HepG2 (cell line): ENCODE measurements at regions not wholly inside any gene's neighbourhood (a gene's known extent, or its start where the extent isn't known, plus 50 kb on each side); places are given as distances from the start of the nearest gene placed in this dataset.

Experiments
- ATAC-seq: fragments of 200-7000 bp; cut with Tn5 transposase; 3 replicates; pipeline ENCODE4 v1.9.1; 2020; ENCODE audit warnings: mild to moderate bottlenecking, moderate library complexity
- BruUV-seq: library from RNA; stranded (reverse); fragments of 400-500 nt; replicated peaks from 2 replicates; lab custom pipeline; 2021; lab: Mats Ljungman, UMichigan
- CTCF ChIA-PET: fragments of 300-600 bp; formaldehyde crosslinking; extraction: SDS; loops from one replicate; lab custom pipeline; 2021; ENCODE audit warnings: low total read pairs, inconsistent platforms, low intra/inter-chr PET ratio; lab: Yijun Ruan, JAX
- POLR2A ChIA-PET: fragments of 350-600 bp; sonication (Branson Sonifier 250); formaldehyde crosslinking; loops from one replicate; lab custom pipeline; 2020; ENCODE audit warnings: antibody characterized with exemption, inconsistent platforms; lab: Yijun Ruan, JAX
- DNase-seq: peaks from one replicate; pipeline ENCODE4 v3.0.0-alpha.2; 2015; ENCODE audit warnings: low spot score
- FAIRE-seq: peaks from 3 replicates; lab custom pipeline; 2011; peaks lifted over from hg19 to GRCh38; lab: Jason Lieb, UNC
- H2AFZ ChIP-seq: one replicate; pipeline ENCODE4 v1.6.1; 2011; ENCODE audit warnings: low read length, inconsistent platforms
- H3K27ac ChIP-seq: fragments of 300-600 bp; 3 replicates; pipeline ENCODE4 v1.8.0; 2011; ENCODE audit warnings: mixed run types, mild to moderate bottlenecking, mixed read lengths, low read length, inconsistent platforms; ENCODE audit not compliant: insufficient read depth; ENCODE audit errors: extremely low read length
- H3K27me3 ChIP-seq, 2 experiments: fragments of 200-600 bp in 1 of 2; 2 replicates in 1 of 2; 3 replicates in 1 of 2; pipeline versions ENCODE4 v1.6.0 to v1.8.0; 2011; ENCODE audit warnings: low read length in 2 of 2, mild to moderate bottlenecking in 2 of 2, moderate library complexity in 2 of 2, inconsistent platforms in 1 of 2; ENCODE audit not compliant: insufficient read depth in 2 of 2, control insufficient read depth in 1 of 2
- H3K36me3 ChIP-seq, 2 experiments: fragments of 200-600 bp in 1 of 2; replicated peaks in 1 of 2; 2 replicates in 1 of 2; 3 replicates in 1 of 2; pipeline versions ENCODE4 v1.5.1 to v1.8.0; 2011; ENCODE audit warnings: low read length in 2 of 2, inconsistent platforms in 1 of 2; ENCODE audit not compliant: insufficient read depth in 2 of 2, control insufficient read depth in 1 of 2
- H3K4me1 ChIP-seq: 2 replicates; pipeline ENCODE4 v1.5.1; 2012; ENCODE audit warnings: low read length, inconsistent platforms; ENCODE audit not compliant: insufficient read depth
- H3K4me2 ChIP-seq: 2 replicates; pipeline ENCODE4 v1.6.0; 2011; ENCODE audit warnings: low read depth, low read length, inconsistent platforms
- H3K4me3 ChIP-seq, 3 experiments: fragments of 200-600 bp in 1 of 3; sonication (generic), shearing (Covaris generic) in 1 of 3; replicated peaks in 1 of 3; 2 replicates each; pipeline ENCODE4 v1.5.1; 2011 to 2016; ENCODE audit warnings: low read length in 3 of 3, inconsistent platforms in 2 of 3, low read depth in 2 of 3, mild to moderate bottlenecking in 2 of 3, control low read depth in 1 of 3, mixed read lengths in 1 of 3; ENCODE audit not compliant: insufficient read depth in 1 of 3
- H3K79me2 ChIP-seq: one replicate; pipeline ENCODE4 v1.6.1; 2011; ENCODE audit warnings: low read length, inconsistent platforms; ENCODE audit not compliant: insufficient read depth
- H3K9ac ChIP-seq: 2 replicates; pipeline ENCODE4 v1.6.0; 2011; ENCODE audit warnings: mild to moderate bottlenecking, low read depth, low read length, inconsistent platforms; ENCODE audit not compliant: insufficient read depth
- H3K9me3 ChIP-seq: 2 replicates; pipeline ENCODE4 v1.5.1; 2012; ENCODE audit warnings: mild to moderate bottlenecking, low read length
- H4K20me1 ChIP-seq: 2 replicates; pipeline ENCODE4 v1.6.0; 2011; ENCODE audit warnings: inconsistent platforms, mild to moderate bottlenecking, low read length, moderate library complexity; ENCODE audit not compliant: insufficient read depth
- ARID2 ChIP-seq: sonication (generic); formaldehyde crosslinking; IDR thresholded peaks from 2 replicates; pipeline ENCODE4 v1.8.1; 2022; ENCODE audit warnings: mild to moderate bottlenecking, missing genetic modification reagents, borderline replicate concordance
- EHMT2 ChIP-seq: fragments of 200-600 bp; sonication (generic); IDR thresholded peaks from 2 replicates; pipeline ENCODE4 v1.7.0; 2017; ENCODE audit warnings: antibody characterized with exemption, low read depth, low read length, borderline replicate concordance
- FOXP1 ChIP-seq, 2 experiments: fragments of 450-650 bp in 1 of 2; IDR thresholded peaks; 2 replicates each; pipeline ENCODE4 v1.6.1; 2017 to 2018; ENCODE audit warnings: antibody characterized with exemption in 1 of 2
- NFATC3 ChIP-seq: sonication (generic); formaldehyde crosslinking; IDR thresholded peaks from 2 replicates; pipeline ENCODE4 v1.5.1; 2020; ENCODE audit warnings: mild to moderate bottlenecking, missing genetic modification reagents
- POLR2AphosphoS2 ChIP-seq: IDR thresholded peaks from 2 replicates; pipeline ENCODE4 v1.6.1; 2011; ENCODE audit warnings: low read depth, low read length, improper control_type of control experiment
- RBM22 ChIP-seq: fragments of 200-400 bp; formaldehyde crosslinking; optimal IDR thresholded peaks from 2 replicates; pipeline ENCODE3; 2017; ENCODE audit warnings: mild to moderate bottlenecking, low read length, moderate library complexity
- SAP130 ChIP-seq: IDR thresholded peaks from 2 replicates; pipeline ENCODE4 v1.6.1; 2016; ENCODE audit warnings: low read depth
- ZNF567 ChIP-seq: sonication (generic); formaldehyde crosslinking; IDR thresholded peaks from 2 replicates; pipeline ENCODE4 v1.8.1; 2023; ENCODE audit warnings: mild to moderate bottlenecking, missing genetic modification reagents, borderline replicate concordance
- ZNF773 ChIP-seq: sonication (generic); formaldehyde crosslinking; IDR thresholded peaks from 2 replicates; pipeline ENCODE4 v1.4.0; 2020; ENCODE audit warnings: missing genetic modification reagents, borderline replicate concordance
- ZNF775 ChIP-seq: sonication (generic); formaldehyde crosslinking; IDR thresholded peaks from 2 replicates; pipeline ENCODE4 v1.4.0; 2020; ENCODE audit warnings: missing genetic modification reagents, mild to moderate bottlenecking, moderate library complexity, borderline replicate concordance
- ZNF850 ChIP-seq: sonication (generic); formaldehyde crosslinking; conservative IDR thresholded peaks from 2 replicates; pipeline ENCODE4 v1.9.0; 2021; ENCODE audit warnings: mild to moderate bottlenecking, missing genetic modification reagents
- WGBS: methylation state at CpG from one replicate; pipeline ENCODE4 v1.1.6; 2017; ENCODE audit warnings: low lambda C conversion rate; 5-methylcytosine and 5-hydroxymethylcytosine counted together
- in situ Hi-C: cut with HindIII; loops from 2 replicates; pipeline ENCODE4 v1.10.0; 2017; ENCODE audit warnings: low pct_unique_long_range_greater_than_20kb; ENCODE audit not compliant: extremely low pct_ligation_motif_present
- intact Hi-C: fragments of 100-400 bp; cut with micrococcal nuclease; formaldehyde crosslinking; loops from one replicate; pipeline ENCODE4 v1.10.0; 2022; ENCODE audit not compliant: unreplicated experiment
- TF ChIP-seq, protein P1 (sequence below): sonication (generic); formaldehyde crosslinking; IDR thresholded peaks from 2 replicates; pipeline ENCODE4 v1.4.0; 2020; ENCODE audit warnings: missing genetic modification reagents
- TF ChIP-seq, protein P2 (sequence below): IDR thresholded peaks from 2 replicates; pipeline ENCODE4 v1.6.1; 2016; ENCODE audit warnings: missing compliant biosample characterization, missing genetic modification reagents, borderline replicate concordance
- TF ChIP-seq, protein P3 (sequence below): sonication (generic); formaldehyde crosslinking; IDR thresholded peaks from 2 replicates; pipeline ENCODE4 v1.8.0; 2022; ENCODE audit warnings: missing genetic modification reagents, mild to moderate bottlenecking, moderate library complexity, borderline replicate concordance

DNA sequence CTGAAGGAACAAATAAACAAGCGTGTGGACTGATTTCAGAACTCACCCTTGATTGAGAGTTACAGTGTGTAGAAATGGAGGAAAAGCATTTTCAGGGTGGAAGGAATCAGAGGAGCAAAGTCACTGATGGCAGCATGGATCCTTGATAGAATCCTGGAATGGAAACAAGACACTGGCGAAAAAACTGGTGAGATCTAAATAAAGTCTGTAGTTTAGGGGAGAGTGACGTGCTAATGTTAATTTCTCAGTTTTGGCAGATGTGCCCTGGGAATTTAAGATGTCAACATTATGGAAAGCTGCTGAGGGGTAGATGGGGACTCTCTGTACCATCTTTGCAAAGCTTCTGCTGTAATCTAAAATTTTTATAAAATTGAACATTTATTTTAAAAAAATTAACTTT, 378.0 kb downstream of the UQCRFS1 start:
- no peaks in the 10 kb centered on the region for H4K20me1 ChIP-seq
- in situ Hi-C loops (no loop called here), intact Hi-C loops (no loop called here)
- no TSS peak for BruUV-seq
- ATAC-seq (no peak), FAIRE-seq (no peak), DNase-seq (no peak)
- H3K9ac ChIP-seq, result no peak overlapping the region
- no peaks in the 10 kb centered on the region for H3K79me2 ChIP-seq
- peaks cover 26% of the 10 kb centered on the region for H3K9me3 ChIP-seq
- H3K27me3 ChIP-seq, result no peaks in the 10 kb centered on the region
- H2AFZ ChIP-seq, result no peak overlapping the region
- TF ChIP-seq ZNF567 (CRISPR knock-in tag) (no peak), ZNF773 (CRISPR knock-in tag) (no peak), ZNF775 (CRISPR knock-in tag) (no peak), FOXP1 (IDR thresholded peaks at IDR 0.05) (no peak), FOXP1 (CRISPR knock-in tag; IDR thresholded peaks at IDR 0.05) (no peak), ZNF850 (no peak), RBM22 (no peak), ARID2 (CRISPR knock-in tag) (no peak), SAP130 (CRISPR knock-in tag) (no peak), EHMT2 (no peak), NFATC3 (no peak), POLR2AphosphoS2 (no peak)
- TF ChIP-seq, protein P1, sequence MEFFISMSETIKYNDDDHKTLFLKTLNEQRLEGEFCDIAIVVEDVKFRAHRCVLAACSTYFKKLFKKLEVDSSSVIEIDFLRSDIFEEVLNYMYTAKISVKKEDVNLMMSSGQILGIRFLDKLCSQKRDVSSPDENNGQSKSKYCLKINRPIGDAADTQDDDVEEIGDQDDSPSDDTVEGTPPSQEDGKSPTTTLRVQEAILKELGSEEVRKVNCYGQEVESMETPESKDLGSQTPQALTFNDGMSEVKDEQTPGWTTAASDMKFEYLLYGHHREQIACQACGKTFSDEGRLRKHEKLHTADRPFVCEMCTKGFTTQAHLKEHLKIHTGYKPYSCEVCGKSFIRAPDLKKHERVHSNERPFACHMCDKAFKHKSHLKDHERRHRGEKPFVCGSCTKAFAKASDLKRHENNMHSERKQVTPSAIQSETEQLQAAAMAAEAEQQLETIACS (CRISPR knock-in tag), result no peak
- TF ChIP-seq, protein P2, sequence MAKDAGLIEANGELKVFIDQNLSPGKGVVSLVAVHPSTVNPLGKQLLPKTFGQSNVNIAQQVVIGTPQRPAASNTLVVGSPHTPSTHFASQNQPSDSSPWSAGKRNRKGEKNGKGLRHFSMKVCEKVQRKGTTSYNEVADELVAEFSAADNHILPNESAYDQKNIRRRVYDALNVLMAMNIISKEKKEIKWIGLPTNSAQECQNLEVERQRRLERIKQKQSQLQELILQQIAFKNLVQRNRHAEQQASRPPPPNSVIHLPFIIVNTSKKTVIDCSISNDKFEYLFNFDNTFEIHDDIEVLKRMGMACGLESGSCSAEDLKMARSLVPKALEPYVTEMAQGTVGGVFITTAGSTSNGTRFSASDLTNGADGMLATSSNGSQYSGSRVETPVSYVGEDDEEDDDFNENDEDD (CRISPR knock-in tag), result no peak
- TF ChIP-seq, protein P3, sequence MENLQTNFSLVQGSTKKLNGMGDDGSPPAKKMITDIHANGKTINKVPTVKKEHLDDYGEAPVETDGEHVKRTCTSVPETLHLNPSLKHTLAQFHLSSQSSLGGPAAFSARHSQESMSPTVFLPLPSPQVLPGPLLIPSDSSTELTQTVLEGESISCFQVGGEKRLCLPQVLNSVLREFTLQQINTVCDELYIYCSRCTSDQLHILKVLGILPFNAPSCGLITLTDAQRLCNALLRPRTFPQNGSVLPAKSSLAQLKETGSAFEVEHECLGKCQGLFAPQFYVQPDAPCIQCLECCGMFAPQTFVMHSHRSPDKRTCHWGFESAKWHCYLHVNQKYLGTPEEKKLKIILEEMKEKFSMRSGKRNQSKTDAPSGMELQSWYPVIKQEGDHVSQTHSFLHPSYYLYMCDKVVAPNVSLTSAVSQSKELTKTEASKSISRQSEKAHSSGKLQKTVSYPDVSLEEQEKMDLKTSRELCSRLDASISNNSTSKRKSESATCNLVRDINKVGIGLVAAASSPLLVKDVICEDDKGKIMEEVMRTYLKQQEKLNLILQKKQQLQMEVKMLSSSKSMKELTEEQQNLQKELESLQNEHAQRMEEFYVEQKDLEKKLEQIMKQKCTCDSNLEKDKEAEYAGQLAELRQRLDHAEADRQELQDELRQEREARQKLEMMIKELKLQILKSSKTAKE (CRISPR knock-in tag), result no peak
- H3K36me3 ChIP-seq, result no peaks in the 10 kb centered on the region
- H3K4me2 ChIP-seq, result no peak overlapping the region
- no peak overlapping the region for H3K27ac ChIP-seq
- 1% methylated on average over 3 of the region's 3 CpGs for WGBS
- H3K4me1 ChIP-seq, result no peaks in the 10 kb centered on the region
- H3K4me3 ChIP-seq, result no peak overlapping the region
- POLR2A ChIA-PET, result no interaction called here
- CTCF ChIA-PET, result no interaction called here
